ENCODE measurements at regions not wholly inside any gene's neighbourhood (a gene's known extent, or its start where the extent isn't known, plus 50 kb on each side); places are given as distances from the start of the nearest gene placed in this dataset.
"Not testable (repeated sequence)": the region's sequence is repeated elsewhere in the genome, so short reads cannot be mapped to it uniquely, and the experiment has no call there.

DNA sequence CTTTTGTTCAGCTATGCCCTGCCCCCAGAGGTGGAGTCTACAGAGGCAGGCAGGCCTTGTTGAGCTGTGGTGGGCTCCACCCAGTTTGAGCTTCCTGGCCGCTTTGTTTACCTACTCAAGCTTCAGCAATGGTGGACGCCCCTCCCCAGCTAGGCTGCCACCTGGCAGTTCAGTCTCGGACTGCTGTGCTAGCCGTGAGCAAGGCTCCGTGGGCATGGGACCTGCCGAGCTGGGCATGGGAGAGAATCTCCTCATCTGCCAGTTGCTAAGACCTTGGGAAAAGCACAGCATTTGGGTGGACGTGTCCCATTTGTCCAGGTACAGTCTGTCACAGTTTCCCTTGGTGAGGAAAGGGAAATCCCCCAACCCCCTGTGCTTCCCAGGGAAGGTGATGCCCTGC, 270.0 kb upstream of the TCERG1L start:
- not testable (repeated sequence) for DNase-seq (ENCODE audit: low spot score)

DNA sequence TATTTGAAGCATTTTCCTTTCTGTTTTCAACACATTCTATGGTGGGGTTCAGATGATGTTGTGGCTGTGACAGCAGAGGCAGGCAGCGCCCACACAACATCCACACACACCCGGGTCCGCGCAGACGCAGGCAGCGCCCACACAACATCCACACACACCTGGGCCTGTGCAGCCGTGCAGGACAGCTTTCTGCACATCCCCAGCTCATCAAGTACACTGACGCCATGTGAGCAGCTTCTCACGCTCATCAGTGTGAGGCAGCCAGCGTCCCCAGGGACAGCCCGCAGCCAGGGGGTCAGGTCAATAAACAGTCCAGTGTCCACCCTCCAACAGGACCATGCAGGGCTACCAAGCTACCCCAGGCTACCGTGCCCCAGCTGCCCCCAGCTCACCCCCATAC, 272.8 kb upstream of the TCERG1L start:
- DNase-seq (ENCODE audit: low spot score): no peak

DNA sequence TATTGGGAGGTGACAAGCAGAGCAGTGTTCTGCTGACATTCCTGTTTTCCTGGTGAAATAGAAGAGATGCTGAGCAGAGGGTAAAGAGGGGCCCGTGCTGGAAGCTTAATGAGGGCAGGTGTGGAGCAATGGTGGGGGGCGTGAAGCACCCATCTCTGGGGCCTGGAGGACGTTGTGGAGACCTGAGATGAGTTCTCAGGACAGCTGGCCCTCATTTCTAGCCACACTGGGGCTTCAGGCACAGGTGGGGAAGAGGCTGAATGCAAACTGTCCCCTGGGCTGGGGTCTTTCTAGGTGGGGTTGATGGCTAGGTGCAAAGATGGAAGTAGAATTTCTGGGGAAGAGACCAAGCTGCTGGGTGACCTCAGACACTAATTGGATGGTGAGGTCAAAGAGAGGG, 274.2 kb upstream of the TCERG1L start:
- DNase-seq (ENCODE audit: low spot score): no peak

DNA sequence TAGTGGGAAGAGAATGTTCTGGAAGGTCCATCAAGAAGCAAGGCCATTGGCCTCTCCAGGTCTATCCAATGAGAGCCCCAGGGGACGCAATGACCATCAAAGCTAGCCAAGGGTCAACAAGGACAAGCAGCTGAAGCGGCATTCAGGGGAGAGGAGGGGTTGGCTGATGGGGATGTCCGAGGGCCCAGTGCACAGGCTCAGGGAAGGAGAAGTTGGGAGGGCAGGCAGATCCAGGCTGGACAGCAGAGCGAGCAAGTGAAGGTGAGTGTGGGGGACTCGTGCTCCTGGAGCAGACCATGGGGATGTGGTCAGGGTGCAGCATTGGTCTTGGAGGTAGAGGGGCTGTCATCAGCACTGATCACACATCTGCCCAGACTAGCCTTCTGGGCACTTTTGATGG, 275.4 kb upstream of the TCERG1L start:
- no peak for DNase-seq (ENCODE audit: low spot score)

DNA sequence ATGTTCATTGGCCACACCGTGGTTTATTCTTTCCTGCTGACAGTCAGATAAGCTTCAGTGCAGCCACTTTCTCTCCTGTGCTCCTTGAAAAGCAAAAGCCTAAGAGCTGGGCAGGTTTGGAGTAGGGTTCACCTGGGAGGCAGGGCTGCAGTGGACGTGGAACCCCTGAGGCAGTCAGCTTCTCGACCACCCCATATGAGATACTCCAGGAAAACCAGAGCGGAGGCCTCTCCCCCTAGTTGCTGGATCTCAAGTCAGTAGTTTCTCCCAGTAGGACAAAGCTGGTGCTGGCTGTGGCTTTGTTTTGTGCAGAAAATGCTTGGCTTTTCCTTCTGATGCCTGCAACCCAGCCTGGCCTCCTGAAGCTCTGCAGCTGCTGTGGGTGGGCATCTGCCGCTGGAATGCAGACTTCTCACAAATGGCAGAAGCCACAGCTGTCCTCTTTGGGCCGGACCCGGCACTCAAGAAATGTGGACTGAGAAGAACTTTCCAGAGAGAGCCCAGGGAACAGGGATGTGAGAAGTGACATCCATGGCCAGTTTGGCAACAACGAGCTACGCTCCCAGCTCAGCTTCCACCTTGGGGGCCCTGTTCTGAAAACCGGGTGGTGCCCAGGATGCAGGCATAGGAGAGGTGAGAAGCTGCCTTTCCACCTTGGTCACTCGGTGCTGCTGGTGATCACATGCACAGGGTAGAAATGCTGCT, 276.6 kb upstream of the TCERG1L start:
- no peak for DNase-seq (ENCODE audit: low spot score)

DNA sequence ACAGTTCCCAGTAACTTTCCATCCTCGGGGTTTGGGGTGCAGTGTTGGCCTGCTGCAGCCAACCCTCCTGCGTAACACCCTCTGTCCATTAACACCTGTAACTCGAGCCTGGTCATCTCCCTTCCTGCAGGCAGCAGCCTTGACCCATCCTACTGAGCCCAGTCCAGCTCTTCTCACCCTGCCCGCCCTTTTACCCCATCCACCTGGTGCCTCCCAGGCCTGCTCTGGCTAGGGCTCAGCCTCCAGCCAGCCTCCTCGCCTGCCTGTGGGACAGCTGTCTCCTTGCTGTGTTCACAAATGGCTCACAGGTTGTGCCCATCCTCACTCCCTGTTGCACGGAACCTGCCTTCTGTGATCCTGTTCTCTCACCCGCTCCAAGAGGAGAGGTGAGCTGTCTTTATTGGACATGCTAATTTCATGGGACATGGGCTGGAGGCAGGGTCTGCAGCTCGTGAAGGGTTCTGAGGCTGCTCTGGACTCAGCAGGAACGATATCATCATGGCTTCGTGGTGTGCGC, 277.2 kb upstream of the TCERG1L start:
- no peak for DNase-seq (ENCODE audit: low spot score)

DNA sequence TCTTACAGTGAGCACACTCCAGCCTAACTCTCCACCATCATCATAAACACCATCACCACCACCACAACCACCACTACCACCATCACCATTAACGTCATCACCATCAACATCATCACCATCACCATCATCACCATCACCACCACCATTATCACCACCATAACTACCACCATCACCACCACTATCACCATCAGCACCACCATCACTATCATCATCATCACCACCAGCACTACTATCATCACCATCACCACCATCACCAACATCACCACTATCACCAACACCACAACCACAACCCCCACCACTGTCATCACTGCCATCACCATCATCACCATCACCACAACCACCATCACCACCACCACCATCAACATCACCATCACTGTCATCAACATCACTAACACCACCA, 279.0 kb upstream of the TCERG1L start:
- no peak for DNase-seq (ENCODE audit: low spot score)

DNA sequence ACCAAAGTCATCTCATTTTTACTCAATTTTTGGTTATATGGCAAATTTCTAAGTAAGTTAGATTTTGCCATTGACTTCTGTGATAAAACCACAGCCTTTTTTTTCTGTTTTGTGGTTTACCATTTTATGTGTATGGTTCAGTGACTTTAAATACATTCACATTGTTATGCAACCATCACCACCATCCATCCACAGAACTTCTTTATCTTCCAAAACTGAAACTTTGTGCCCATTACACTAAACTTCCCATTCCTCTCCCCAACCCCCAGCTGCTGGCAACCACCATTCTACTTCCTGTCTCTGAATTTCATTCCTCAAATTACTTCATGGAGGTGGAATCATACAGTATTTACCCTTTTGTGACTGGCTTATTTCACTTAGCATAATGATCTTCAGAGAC, 280.4 kb upstream of the TCERG1L start:
- no peak for DNase-seq (ENCODE audit: low spot score)

DNA sequence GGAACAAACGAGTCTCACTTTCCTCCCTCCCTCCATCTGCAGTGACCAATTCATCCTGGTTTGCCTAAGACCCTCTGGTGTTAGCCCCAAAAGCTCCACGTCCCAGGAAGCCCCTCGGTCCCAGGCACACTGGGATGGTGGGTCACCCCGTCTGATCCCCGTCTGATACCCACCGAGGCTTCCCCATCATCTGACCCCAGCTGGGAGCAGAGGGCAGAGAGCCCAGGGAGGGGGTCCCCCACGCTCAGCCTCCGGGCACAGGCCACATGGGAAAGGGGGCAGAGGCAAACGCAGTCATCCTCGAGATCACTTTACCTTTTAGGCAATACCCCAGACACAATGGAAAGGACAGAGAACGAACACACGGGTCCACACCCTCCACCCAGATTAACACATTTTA, 291.6 kb upstream of the PPP2R2D start:
- DNase-seq (ENCODE audit: low spot score): no peak

DNA sequence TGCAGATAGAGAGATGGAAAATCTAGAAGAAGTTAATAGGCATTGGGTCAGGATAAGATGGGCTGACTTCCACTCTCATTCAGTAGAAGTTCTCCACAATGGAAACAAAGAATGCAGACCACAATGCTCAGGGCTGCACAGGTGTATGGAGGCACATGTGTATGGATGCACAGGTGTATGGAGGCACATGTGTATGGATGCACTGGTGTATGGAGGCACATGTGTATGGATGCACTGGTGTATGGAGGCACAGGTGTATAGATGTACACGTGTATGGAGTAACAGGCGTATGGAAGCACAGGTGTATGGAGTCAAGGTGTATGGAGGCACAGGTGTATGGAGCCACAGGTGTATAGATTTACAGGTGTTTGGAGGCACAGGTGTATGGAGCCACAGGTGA, 285.7 kb upstream of the PPP2R2D start:
- DNase-seq (ENCODE audit: low spot score): no peak

DNA sequence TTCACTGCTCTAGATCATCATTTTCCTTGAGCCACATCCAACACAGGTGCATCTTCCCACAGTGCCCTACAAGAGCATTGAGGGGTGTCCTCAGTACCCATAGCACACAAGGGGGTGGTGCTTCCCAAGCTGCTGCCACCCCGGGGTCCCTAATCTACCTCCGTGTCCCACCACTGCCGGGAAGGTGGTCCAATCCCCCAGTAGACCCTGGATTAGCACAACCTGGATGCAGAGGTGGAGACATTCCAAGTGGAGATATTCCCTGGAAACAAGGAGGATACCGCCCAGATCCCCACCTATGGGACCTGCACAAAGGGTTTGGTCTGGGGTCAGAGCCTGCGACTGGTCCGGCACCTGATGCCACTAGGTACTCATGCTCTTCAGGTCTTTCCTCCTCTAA, 284.8 kb upstream of the PPP2R2D start:
- no peak for DNase-seq (ENCODE audit: low spot score)

DNA sequence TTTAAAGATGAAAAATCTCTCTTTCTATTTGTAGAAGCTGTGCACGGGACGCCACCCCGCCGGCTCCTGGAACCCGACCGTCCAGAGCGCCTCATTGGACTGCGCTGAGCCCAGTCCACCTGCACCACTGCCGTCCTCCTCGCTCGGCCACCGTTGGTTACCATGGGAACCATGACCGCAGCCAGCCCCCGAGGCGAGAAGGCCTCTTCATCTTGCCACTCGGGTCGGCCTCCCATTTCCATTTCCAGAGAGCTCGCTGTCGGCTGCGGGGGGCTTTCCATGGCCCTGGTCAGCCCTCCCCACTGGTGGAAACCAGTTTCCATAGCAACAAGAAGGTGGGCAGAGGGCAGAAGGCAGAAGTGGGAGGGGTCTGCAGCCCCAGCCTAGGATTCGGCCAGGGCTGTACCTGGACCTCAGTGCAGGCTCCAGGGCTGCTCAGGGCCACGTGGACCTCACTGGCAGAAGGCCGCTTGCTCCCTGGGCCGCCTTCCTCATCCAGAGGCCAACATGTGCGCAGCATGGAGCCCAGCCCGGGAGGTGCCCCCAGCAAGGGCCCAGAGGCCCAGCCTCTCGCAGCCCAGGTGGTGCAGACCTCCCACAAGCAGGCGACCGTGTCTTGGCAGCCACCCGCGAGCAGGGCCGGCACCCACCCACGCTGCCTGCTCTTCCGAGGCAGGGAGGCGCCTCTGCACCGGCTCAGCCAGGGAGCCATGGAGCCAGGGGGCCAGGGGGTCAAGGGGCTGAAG, 283.5 kb upstream of the PPP2R2D start:
- no peak for DNase-seq (ENCODE audit: low spot score)

DNA sequence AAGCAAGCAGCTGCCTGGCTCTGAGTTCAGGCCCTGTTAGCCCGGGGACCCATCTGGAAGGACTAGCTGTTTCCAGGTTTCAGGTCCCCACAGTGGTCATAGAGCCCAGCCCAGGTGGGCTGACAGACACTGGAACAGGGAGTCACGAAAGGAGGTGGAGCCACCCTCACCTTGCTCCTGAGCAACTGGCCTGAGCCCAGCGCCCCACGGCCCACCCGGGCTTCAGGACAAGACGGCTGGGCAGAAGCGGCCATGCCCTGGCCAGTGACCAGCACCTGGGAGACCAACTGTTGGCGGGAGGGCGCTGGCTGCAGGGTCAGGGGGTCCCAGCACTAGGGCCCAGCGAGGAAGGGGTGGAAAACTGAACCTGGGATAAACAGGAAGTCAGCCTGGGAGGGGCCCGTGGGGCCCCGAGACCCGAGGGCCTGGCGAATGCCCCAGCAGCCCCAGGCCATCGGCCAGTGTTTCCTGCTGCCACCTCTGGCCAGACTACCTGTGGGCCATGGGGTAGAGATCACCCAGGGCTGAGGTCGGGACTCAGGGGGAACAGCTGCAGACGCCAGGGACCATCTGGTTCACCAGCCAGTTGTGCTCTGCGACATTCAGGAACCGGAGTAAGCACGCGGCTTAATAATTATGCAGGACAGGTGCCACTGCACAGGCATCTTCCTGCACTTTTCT, 282.1 kb upstream of the PPP2R2D start:
- no peak for DNase-seq (ENCODE audit: low spot score)

DNA sequence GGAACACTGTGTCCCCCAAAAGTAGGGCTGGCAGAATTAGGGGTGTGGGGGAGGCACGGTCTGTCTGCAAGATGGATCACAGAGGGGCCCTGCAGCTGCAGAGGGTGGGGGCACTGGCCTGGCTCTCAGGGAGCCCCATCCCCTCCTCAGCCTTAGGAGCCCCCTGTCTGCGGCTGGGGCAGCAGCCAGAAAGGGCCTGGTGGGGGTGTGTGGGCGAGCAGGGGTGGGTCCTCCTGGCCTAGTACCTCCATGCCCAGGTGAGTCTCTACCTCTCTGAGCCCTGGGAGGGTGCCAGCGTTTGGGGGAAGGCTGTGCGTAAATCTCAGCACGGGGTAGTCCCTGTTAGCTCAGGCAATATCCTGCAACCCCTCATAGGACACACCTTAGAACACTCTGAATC, 280.5 kb upstream of the PPP2R2D start:
- DNase-seq (ENCODE audit: low spot score): no peak

DNA sequence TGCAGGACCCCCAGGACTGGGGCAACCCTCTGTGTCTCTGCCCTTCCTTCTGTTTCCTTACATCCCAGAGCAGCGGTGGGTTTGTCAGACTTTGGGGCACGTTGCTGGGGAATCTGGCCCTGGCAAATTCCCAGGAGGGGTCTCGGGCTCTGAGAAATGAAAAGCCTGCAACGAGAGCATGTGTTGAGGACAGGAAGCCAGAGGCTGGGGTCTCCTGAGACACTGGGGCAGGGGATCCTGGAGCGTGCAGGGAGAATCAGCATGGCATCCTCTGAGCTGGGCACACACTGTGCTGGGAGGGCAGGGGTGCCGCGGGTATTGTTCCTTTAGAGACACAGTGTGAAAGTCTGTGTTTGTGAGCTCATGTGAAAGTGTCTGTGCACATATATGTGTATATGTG, 279.9 kb upstream of the PPP2R2D start:
- DNase-seq (ENCODE audit: low spot score): no peak

DNA sequence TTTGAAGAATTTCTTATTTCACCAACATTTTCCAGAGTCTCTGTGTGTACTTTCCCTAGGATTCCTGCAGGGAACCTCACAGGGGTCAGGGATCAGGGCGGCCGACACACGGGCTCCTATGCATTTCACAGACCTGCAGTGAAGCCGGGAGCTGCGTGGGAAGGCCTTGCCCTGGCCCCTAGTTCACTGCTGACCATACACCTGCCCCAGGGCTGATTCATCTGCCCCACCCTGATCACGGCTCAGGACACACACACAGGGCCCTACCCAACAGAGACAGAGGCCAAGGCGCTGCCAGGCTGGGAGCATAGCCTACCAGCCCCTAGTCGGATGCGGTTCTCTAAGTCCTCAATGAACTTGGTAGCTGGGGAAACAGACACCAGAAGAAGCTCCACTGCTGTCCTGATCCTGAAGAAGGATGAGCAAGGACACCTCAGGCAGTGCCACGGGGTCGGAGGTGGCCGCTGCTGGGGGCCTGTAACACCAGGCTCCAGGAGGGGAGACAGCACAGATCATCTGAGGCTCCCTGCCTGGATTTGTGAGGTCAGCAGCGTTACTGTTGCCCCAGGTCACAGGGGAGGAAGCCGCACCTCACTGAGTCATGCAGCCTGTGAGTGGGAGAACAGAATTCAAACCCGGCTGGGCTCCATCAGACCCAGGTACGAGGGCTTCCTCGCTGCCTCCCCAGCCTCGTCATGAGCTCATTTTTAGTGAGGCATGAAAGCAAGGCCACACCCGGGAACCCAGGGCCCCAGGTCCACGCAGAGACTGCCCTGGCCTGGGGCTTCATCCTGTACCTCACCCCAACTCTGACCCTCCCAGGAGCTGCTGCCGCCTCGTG, 278.8 kb upstream of the PPP2R2D start:
- DNase-seq (ENCODE audit: low spot score): peak; percentile 4

DNA sequence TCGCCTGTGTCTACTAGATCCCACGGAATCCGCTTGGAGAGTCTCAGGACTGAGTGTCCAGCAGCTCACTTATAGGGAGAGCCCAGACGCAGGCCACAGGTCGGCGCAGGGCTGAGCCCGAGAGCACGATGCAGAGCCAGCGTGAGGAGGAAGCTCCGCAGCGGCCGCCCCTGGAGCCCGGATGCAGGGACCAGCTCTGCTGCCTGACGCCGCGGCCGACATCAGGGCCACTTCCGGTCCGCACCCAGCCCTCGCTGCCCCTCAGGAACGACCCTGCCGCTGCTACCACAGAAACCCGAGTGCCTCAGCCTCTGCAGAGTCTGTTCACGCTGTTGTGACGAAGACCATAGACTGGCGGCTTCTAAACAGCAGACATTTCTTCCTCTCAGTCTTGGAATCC, 275.8 kb upstream of the PPP2R2D start:
- no peak for DNase-seq (ENCODE audit: low spot score)

DNA sequence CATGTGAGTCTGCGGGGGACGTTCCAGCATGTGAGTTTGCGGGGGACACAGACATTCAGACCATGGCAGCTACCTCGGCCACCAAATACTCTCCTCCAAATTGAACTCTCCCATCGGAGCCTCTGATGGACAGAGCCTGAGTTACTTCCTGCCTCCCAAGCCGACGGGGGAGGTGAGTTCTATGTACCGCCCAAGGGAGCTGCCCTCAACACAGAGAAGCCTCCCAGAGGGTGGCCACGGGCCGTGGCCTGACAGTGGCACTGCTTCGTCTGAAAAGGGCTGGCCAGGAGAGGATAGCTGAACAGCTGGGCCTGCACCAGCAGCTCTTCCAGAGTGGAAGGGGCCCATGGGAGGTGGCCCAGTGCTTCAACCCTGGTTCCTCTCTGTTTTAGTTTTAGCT, 274.5 kb upstream of the PPP2R2D start:
- DNase-seq (ENCODE audit: low spot score): no peak

DNA sequence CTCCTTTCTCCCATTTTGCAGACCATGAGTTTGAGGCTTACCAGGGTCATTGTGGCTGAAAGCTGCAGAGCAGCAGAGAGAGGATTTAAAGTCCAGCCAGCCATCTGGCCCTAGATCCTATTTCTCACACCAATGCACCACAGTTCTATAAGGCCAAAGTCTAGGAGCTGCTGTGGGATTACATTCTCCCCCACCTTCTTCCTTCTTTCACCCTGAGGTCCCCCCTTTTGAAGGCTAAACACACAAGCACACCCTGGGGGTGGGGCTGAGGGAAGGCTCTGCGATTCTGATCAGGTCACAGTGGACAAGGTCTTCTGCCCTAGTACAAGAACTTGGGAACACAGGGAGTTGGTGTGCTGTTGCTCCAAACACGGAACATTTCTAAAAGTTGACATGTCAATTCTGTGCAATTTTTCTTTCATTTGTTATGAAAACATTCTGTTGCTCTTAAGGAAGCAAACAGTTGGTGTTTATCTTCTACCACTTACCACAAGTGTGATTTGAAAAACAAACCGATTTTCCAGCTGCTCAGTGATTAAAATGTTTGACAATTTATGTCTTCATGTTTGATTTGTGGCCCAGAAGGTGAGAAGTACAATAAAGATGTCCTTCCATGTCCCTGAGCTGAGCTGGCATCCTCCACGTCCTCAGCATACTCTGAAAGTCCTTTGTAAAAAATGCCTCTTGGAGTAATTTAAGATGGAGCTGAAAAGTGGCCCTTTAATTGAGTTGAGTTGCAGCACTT, 271.6 kb upstream of the PPP2R2D start:
- no peak for DNase-seq (ENCODE audit: low spot score)

DNA sequence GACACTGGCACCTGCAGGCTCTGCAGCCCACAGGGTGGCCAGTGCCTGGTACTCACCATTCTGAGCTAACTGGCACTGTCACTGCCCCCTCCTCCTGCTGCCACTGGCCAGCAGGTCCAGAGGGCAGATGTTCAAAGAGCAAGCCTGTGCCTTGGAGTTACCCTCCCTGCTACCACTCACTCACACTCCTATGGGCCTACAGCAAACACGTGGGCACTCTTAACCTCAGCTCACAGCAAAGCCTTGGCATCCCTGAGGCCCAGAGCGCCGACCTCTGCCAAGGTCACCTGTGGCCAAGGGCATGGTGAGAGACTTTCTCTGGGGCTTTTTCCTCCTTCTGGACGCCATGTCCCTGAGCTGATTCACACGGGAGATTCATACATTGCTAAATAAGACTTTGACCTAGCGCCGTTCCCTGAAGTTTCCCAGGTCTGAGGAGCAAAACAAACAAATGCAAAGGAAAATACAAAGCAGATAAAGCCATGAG, 270.0 kb upstream of the PPP2R2D start:
- no peak for DNase-seq (ENCODE audit: low spot score)

DNA sequence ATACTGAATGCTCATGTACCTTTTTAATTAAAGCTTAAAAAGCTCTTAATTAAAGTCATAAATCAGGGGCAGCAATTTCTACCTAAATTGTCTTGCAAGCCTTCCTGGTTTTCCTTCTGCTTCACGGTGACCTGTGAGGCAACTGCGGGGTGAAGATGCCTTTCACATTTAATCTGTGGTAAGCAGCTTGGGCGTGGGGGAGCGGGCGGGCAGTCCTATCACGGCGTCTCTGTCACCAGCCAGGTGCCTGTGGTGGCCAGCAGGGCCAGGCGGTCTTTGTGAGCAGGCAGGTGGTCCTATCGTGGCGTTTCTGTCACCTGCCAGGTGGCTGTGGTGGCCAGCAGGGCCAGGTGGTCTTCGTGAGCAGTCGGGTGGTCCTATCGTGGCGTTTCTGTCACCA, 269.2 kb upstream of the PPP2R2D start:
- no peak for DNase-seq (ENCODE audit: low spot score)
